Mammary epithelial cell (primary cell): ENCODE measurements at regions not wholly inside any gene's neighbourhood (a gene's known extent, or its start where the extent isn't known, plus 50 kb on each side); places are given as distances from the start of the nearest gene placed in this dataset.

Experiments
- CTCF ChIP-seq, 2 donors: IDR thresholded peaks in 1 of 2; conservative IDR thresholded peaks in 1 of 2; 2 replicates each; pipeline ENCODE4 v1.5.1; 2011 to 2012; ENCODE audit warnings: inconsistent platforms in 2 of 2, low read length in 2 of 2, mild to moderate bottlenecking in 2 of 2, control low read depth in 1 of 2, low read depth in 1 of 2; ENCODE audit not compliant: insufficient read depth in 1 of 2; ENCODE audit errors: extremely low read depth in 1 of 2
- EZH2 ChIP-seq: IDR thresholded peaks from 2 replicates; pipeline ENCODE4 v1.6.1; 2012; ENCODE audit warnings: low read length, inconsistent platforms, borderline replicate concordance

- TF ChIP-seq CTCF (conservative IDR thresholded peaks at IDR 0.05 in 1 of 2, IDR thresholded peaks at IDR 0.05 in 1 of 2; ENCODE audit: extremely low read depth in 1 of 2, insufficient read depth in 1 of 2, low read depth in 1 of 2, low read length in 2 of 2), result no peak
- no peak for TF ChIP-seq EZH2
Measured at GRCh38 chr4:123186731-123187130, 209.9 kb upstream of the SPRY1 start.
